IMR-90 (cell line): ENCODE measurements at regions not wholly inside any gene's neighbourhood (a gene's known extent, or its start where the extent isn't known, plus 50 kb on each side); places are given as distances from the start of the nearest gene placed in this dataset.

ENCODE experiments used
- ATAC-seq: fragments of 200-7000 bp; cut with Tn5 transposase; 2 replicates; pipeline ENCODE4 v1.9.1; 2020; ENCODE audit warnings: low read depth, mild to moderate bottlenecking, moderate library complexity
- BruUV-seq: library from RNA; stranded (reverse); fragments of 400-500 nt; replicated peaks from 2 replicates; lab custom pipeline; 2021; lab: Mats Ljungman, UMichigan
- CTCF ChIA-PET: fragments of 300-600 bp; formaldehyde crosslinking; extraction: SDS; loops from one replicate; lab custom pipeline; 2021; ENCODE audit warnings: antibody characterized with exemption; lab: Yijun Ruan, JAX
- POLR2A ChIA-PET: fragments of 300-600 bp; sonication (Branson Sonifier 250); formaldehyde crosslinking; loops from one replicate; lab custom pipeline; 2022; ENCODE audit warnings: antibody characterized with exemption; ENCODE audit not compliant: unreplicated experiment; lab: Charles Lee
- DNase-seq: peaks from one replicate; pipeline ENCODE4 v3.0.0; 2013
- H2AFZ ChIP-seq: replicated peaks from 2 replicates; pipeline ENCODE3; 2013; ENCODE audit warnings: low read length, mild to moderate bottlenecking; ENCODE audit not compliant: poor library complexity
- H2AK5ac ChIP-seq: 2 replicates; pipeline ENCODE4 v1.6.1; 2013; ENCODE audit warnings: low read depth, low read length, inconsistent platforms
- H2AK9ac ChIP-seq: replicated peaks from 2 replicates; pipeline ENCODE3; 2013; ENCODE audit warnings: mild to moderate bottlenecking, low read depth, low read length, moderate library complexity; ENCODE audit not compliant: poor library complexity
- H2BK120ac ChIP-seq: 2 replicates; pipeline ENCODE4 v1.6.1; 2013; ENCODE audit warnings: low read depth, low read length, inconsistent platforms
- H2BK15ac ChIP-seq: 3 replicates; pipeline ENCODE4 v1.6.1; 2013; ENCODE audit warnings: low read depth, low read length, inconsistent platforms
- H2BK20ac ChIP-seq: 2 replicates; pipeline ENCODE4 v1.6.1; 2013; ENCODE audit warnings: low read depth, mild to moderate bottlenecking, inconsistent platforms, low read length, moderate library complexity
- H2BK5ac ChIP-seq: 2 replicates; pipeline ENCODE4 v1.6.1; 2013; ENCODE audit warnings: mild to moderate bottlenecking, low read depth, low read length, inconsistent platforms; ENCODE audit not compliant: poor library complexity, severe bottlenecking
- H3K14ac ChIP-seq: replicated peaks from 2 replicates; pipeline ENCODE4 v1.6.1; 2013; ENCODE audit warnings: low read depth, low read length, inconsistent platforms
- H3K18ac ChIP-seq: 2 replicates; pipeline ENCODE4 v1.6.1; 2013; ENCODE audit warnings: low read depth, low read length, control low read depth
- H3K23ac ChIP-seq: 2 replicates; pipeline ENCODE4 v1.6.1; 2013; ENCODE audit warnings: low read depth, low read length, inconsistent platforms
- H3K27ac ChIP-seq: 2 replicates; pipeline ENCODE4 v1.5.1; 2013; ENCODE audit warnings: mild to moderate bottlenecking, control low read depth, low read length; ENCODE audit not compliant: insufficient read depth
- H3K27me3 ChIP-seq: 2 replicates; pipeline ENCODE4 v1.6.1; 2013; ENCODE audit warnings: low read length; ENCODE audit not compliant: control insufficient read depth, insufficient read depth
- H3K36me3 ChIP-seq: 2 replicates; pipeline ENCODE4 v1.6.1; 2013; ENCODE audit warnings: low read length, mixed read lengths; ENCODE audit not compliant: control insufficient read depth, insufficient read depth
- H3K4ac ChIP-seq: 2 replicates; pipeline ENCODE4 v1.6.1; 2013; ENCODE audit warnings: low read depth, low read length, inconsistent platforms
- H3K4me1 ChIP-seq: 2 replicates; pipeline ENCODE4 v1.6.1; 2013; ENCODE audit warnings: low read length, mixed read lengths; ENCODE audit not compliant: control insufficient read depth, insufficient read depth
- H3K4me2 ChIP-seq: 2 replicates; pipeline ENCODE4 v1.6.1; 2013; ENCODE audit warnings: low read depth, mild to moderate bottlenecking, control low read depth, low read length, moderate library complexity
- H3K4me3 ChIP-seq: 2 replicates; pipeline ENCODE4 v1.5.1; 2013; ENCODE audit warnings: low read depth, mild to moderate bottlenecking, control low read depth, low read length, moderate library complexity; ENCODE audit not compliant: insufficient read depth
- H3K56ac ChIP-seq: 2 replicates; pipeline ENCODE4 v1.6.1; 2013; ENCODE audit warnings: low read length, inconsistent platforms; ENCODE audit not compliant: insufficient read depth; ENCODE audit errors: extremely low read depth
- H3K79me1 ChIP-seq, 2 experiments: 2 replicates each; pipeline ENCODE4 v1.6.1; 2013; ENCODE audit warnings: low read length in 2 of 2, inconsistent platforms in 1 of 2, low read depth in 1 of 2
- H3K9ac ChIP-seq: 2 replicates; pipeline ENCODE4 v1.6.1; 2013; ENCODE audit warnings: low read depth, low read length, control low read depth
- H3K9me1 ChIP-seq: 2 replicates; pipeline ENCODE4 v1.6.1; 2013; ENCODE audit warnings: low read length, inconsistent platforms; ENCODE audit not compliant: insufficient read depth
- H3K9me3 ChIP-seq: 2 replicates; pipeline ENCODE4 v1.6.1; 2013; ENCODE audit warnings: low read length; ENCODE audit not compliant: control insufficient read depth, insufficient read depth
- H4K20me1 ChIP-seq: 2 replicates; pipeline ENCODE4 v1.6.1; 2013; ENCODE audit warnings: low read length, inconsistent platforms; ENCODE audit not compliant: insufficient read depth
- H4K5ac ChIP-seq: 2 replicates; pipeline ENCODE4 v1.6.1; 2013; ENCODE audit warnings: mild to moderate bottlenecking, low read depth, low read length, control low read depth
- H4K8ac ChIP-seq, 2 experiments: 2 replicates each; pipeline ENCODE4 v1.6.1; 2013; ENCODE audit warnings: low read depth in 2 of 2, low read length in 2 of 2, control low read depth in 1 of 2, inconsistent platforms in 1 of 2
- H4K91ac ChIP-seq: 2 replicates; pipeline ENCODE4 v1.6.1; 2013; ENCODE audit warnings: low read depth, low read length, inconsistent platforms; ENCODE audit not compliant: insufficient read depth
- BHLHE40 ChIP-seq: fragments of 150-350 bp; IDR thresholded peaks from 2 replicates; pipeline ENCODE4 v1.6.1; 2016; ENCODE audit warnings: mild to moderate bottlenecking, low read depth, low read length
- CHD1 ChIP-seq: IDR thresholded peaks from 2 replicates; pipeline ENCODE4 v1.6.1; 2012; ENCODE audit warnings: low read depth, low read length, improper control_type of control experiment
- CTCF ChIP-seq: conservative IDR thresholded peaks from 2 replicates; pipeline ENCODE4 v1.5.1; 2012; ENCODE audit warnings: mild to moderate bottlenecking, low read depth, low read length, improper control_type of control experiment
- ELK1 ChIP-seq: fragments of 150-350 bp; IDR thresholded peaks from 2 replicates; pipeline ENCODE4 v1.6.1; 2016; ENCODE audit warnings: low read depth, mild to moderate bottlenecking, low read length, moderate library complexity, borderline replicate concordance
- MAFK ChIP-seq: IDR thresholded peaks from 2 replicates; pipeline ENCODE4 v1.6.1; 2012; ENCODE audit warnings: low read depth, low read length, improper control_type of control experiment
- MAZ ChIP-seq: IDR thresholded peaks from 2 replicates; pipeline ENCODE4 v1.6.1; 2012; ENCODE audit warnings: low read depth, mild to moderate bottlenecking, low read length, improper control_type of control experiment, moderate library complexity, borderline replicate concordance
- MXI1 ChIP-seq: IDR thresholded peaks from 2 replicates; pipeline ENCODE4 v1.6.1; 2012; ENCODE audit warnings: low read depth, mild to moderate bottlenecking, low read length, moderate library complexity, borderline replicate concordance
- RAD21 ChIP-seq: IDR thresholded peaks from 2 replicates; pipeline ENCODE4 v1.6.1; 2012; ENCODE audit warnings: low read length, improper control_type of control experiment
- RCOR1 ChIP-seq: IDR thresholded peaks from 2 replicates; pipeline ENCODE4 v1.6.1; 2012; ENCODE audit warnings: mild to moderate bottlenecking, low read length, improper control_type of control experiment; ENCODE audit not compliant: insufficient replicate concordance
- SMC3 ChIP-seq: fragments of 150-350 bp; IDR thresholded peaks from 2 replicates; pipeline ENCODE4 v1.6.1; 2016; ENCODE audit warnings: low read depth, mild to moderate bottlenecking, antibody characterized with exemption, low read length, moderate library complexity
- WGBS, 2 experiments: methylation state at CpG; one replicate each; pipeline versions ENCODE4 v1.1.5 to v1.1.7; 2013; ENCODE audit warnings: missing lambda C conversion rate in 2 of 2; ENCODE audit not compliant: insufficient read length in 1 of 2; ENCODE audit errors: extremely low coverage in 2 of 2; 5-methylcytosine and 5-hydroxymethylcytosine counted together
- dilution Hi-C: fragments of 300-500 bp; cut with HindIII; formaldehyde crosslinking; loops from one replicate; pipeline ENCODE4 v1.14.3; 2018; ENCODE audit warnings: low sequenced_read_pairs; ENCODE audit not compliant: unreplicated experiment
- in situ Hi-C: fragments of 300-500 bp; cut with MboI; formaldehyde crosslinking; loops from 3 replicates; pipeline ENCODE4 v1.14.3; 2019; ENCODE audit warnings: low sequenced_read_pairs, inconsistent platforms, mixed read lengths
- intact Hi-C: fragments of 100-400 bp; cut with micrococcal nuclease; formaldehyde crosslinking; loops from 2 replicates; pipeline ENCODE4 v1.10.0; 2022

GRCh38 chr6:14946753-14947152 is 299.1 kb upstream of the JARID2 start:
- dilution Hi-C loops: no loop called here
- Histone ChIP-seq H2AFZ (no peak overlapping the region), H3K4me2 (no peak overlapping the region), H3K4me1 (no peaks in the 10 kb centered on the region), H2AK5ac (no peak overlapping the region), H4K5ac (no peak overlapping the region), H2BK15ac (no peak overlapping the region), H3K56ac (no peak overlapping the region), H3K27ac (no peak overlapping the region), H4K8ac (no peak overlapping the region), H3K9me3 (no peaks in the 10 kb centered on the region), H2BK120ac (no peak overlapping the region), H4K91ac (no peak overlapping the region), H3K27me3 (peaks cover 3% of the 10 kb centered on the region), H3K14ac (no peak overlapping the region), H2BK5ac (no peak overlapping the region), H3K9me1 (no peaks in the 10 kb centered on the region), H3K23ac (no peak overlapping the region), H3K4ac (no peak overlapping the region), H3K79me1 (no peaks in the 10 kb centered on the region), H3K9ac (no peak overlapping the region), H3K18ac (no peak overlapping the region), H2AK9ac (no peak overlapping the region), H3K4me3 (no peak overlapping the region), H3K36me3 (no peaks in the 10 kb centered on the region), H2BK20ac (no peak overlapping the region), H4K20me1 (no peaks in the 10 kb centered on the region)
- DNase-seq: no peak
- ChIA-PET POLR2A (no interaction called here), CTCF (no interaction called here)
- no TSS peak for BruUV-seq
- intact Hi-C loops: no loop called here
- 100% methylated on average over 1 of the region's 4 CpGs; no CpG with 5 or more reads in 1 of the 2 experiments for WGBS, 2 experiments
- in situ Hi-C loops: no loop called here
- ATAC-seq: no peak
- TF ChIP-seq CHD1: no peak
- no peak for TF ChIP-seq CTCF
- TF ChIP-seq RAD21: no peak
- TF ChIP-seq BHLHE40: no peak
- TF ChIP-seq SMC3: no peak
- no peak for TF ChIP-seq ELK1
- no peak for TF ChIP-seq MAFK
- no peak for TF ChIP-seq MXI1
- TF ChIP-seq RCOR1: no peak
- no peak for TF ChIP-seq MAZ
